HCT116 (cell line): ENCODE measurements at regions not wholly inside any gene's neighbourhood (a gene's known extent, or its start where the extent isn't known, plus 50 kb on each side); places are given as distances from the start of the nearest gene placed in this dataset.

ENCODE experiments used
- CBX3 ChIP-seq: IDR thresholded peaks from 2 replicates; pipeline ENCODE4 v1.6.1; 2012; ENCODE audit warnings: low read depth
- JUND ChIP-seq: IDR thresholded peaks from 2 replicates; pipeline ENCODE4 v1.6.1; 2012
- POLR2A ChIP-seq: IDR thresholded peaks from 2 replicates; pipeline ENCODE4 v1.7.0; 2011; ENCODE audit warnings: borderline replicate concordance; ENCODE audit not compliant: insufficient read depth, insufficient read length; ENCODE audit errors: extremely low read depth
- TF ChIP-seq, protein P1 (sequence below), 3 experiments: fragments of 200-600 bp in 1 of 3; sonication (generic) in 1 of 3; IDR thresholded peaks in 2 of 3; conservative IDR thresholded peaks in 1 of 3; 2 replicates each; pipeline ENCODE4 v1.5.1; 2012 to 2017; ENCODE audit warnings: low read depth in 2 of 3, low read length in 2 of 3, antibody characterized with exemption in 1 of 3, borderline replicate concordance in 1 of 3, control low read depth in 1 of 3, mild to moderate bottlenecking in 1 of 3, mixed read lengths in 1 of 3, mixed run types in 1 of 3, moderate library complexity in 1 of 3; ENCODE audit not compliant: insufficient read depth in 1 of 3

DNA sequence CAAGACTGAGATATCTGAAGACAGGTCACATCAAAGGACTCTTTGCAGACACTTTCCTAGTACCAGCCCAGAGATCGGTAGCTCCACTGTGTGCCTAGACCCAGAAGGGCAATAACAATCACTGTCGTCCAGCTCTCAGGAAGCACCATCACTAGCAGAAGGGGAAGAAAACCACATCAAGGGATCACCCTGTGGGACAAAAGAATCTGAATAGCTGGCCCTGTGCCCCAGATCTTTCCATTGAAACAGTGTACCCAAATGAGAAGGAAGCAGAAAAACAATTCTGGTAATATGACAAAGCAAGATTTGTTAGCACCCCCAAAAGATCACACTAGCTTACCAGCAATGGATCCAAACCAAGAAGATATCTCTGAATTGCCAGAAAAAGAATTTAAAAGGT lies 404.4 kb upstream of the NECTIN3 start:
- TF ChIP-seq JUND = no peak
- TF ChIP-seq CBX3 = no peak
- TF ChIP-seq, protein P1, sequence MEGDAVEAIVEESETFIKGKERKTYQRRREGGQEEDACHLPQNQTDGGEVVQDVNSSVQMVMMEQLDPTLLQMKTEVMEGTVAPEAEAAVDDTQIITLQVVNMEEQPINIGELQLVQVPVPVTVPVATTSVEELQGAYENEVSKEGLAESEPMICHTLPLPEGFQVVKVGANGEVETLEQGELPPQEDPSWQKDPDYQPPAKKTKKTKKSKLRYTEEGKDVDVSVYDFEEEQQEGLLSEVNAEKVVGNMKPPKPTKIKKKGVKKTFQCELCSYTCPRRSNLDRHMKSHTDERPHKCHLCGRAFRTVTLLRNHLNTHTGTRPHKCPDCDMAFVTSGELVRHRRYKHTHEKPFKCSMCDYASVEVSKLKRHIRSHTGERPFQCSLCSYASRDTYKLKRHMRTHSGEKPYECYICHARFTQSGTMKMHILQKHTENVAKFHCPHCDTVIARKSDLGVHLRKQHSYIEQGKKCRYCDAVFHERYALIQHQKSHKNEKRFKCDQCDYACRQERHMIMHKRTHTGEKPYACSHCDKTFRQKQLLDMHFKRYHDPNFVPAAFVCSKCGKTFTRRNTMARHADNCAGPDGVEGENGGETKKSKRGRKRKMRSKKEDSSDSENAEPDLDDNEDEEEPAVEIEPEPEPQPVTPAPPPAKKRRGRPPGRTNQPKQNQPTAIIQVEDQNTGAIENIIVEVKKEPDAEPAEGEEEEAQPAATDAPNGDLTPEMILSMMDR (IDR thresholded peaks at IDR 0.05 in 2 of 3, conservative IDR thresholded peaks at IDR 0.05 in 1 of 3; ENCODE audit: borderline replicate concordance in 1 of 3, insufficient read depth in 1 of 3, low read depth in 2 of 3, low read length in 2 of 3) = no peak
- TF ChIP-seq POLR2A = no peak
